ENCODE measurements at regions not wholly inside any gene's neighbourhood (a gene's known extent, or its start where the extent isn't known, plus 50 kb on each side); places are given as distances from the start of the nearest gene placed in this dataset.

- 0 out of 2 replicates have a peak, but pooled peaks cover 6% of the 10 kb centered on the region for H3K9me3 ChIP-seq (ENCODE audit: insufficient read depth, low read depth)
- no peaks in the 10 kb centered on the region for H3K27me3 ChIP-seq (ENCODE audit: insufficient read depth, low read depth)
- H3K79me2 ChIP-seq (ENCODE audit: low read depth) = no peaks in the 10 kb centered on the region
- TF ChIP-seq CTCF (conservative IDR thresholded peaks at IDR 0.05) (no peak), EZH2 (IDR thresholded peaks at IDR 0.05; ENCODE audit: low read depth) (no peak)
- H4K20me1 ChIP-seq (ENCODE audit: insufficient read depth) = no peaks in the 10 kb centered on the region
- no peak for DNase-seq
- H3K4me3 ChIP-seq = no peak overlapping the region
- no peak overlapping the region for H2AFZ ChIP-seq
- H3K36me3 ChIP-seq (ENCODE audit: low read depth) = no peaks in the 10 kb centered on the region
- no peaks in the 10 kb centered on the region for H3K9me2 ChIP-seq (ENCODE audit: insufficient read depth)
- ChIA-PET POLR2A (ENCODE audit: unreplicated experiment) (no interaction called here), CTCF (no interaction called here)
- H3K4me2 ChIP-seq = no peak overlapping the region
- no peaks in the 10 kb centered on the region for H3K4me1 ChIP-seq (replicated peaks; ENCODE audit: insufficient read depth)
- no peak overlapping the region for H3K27ac ChIP-seq
- no TSS peak for BruUV-seq (replicated peaks)
- intact Hi-C loops (cut with micrococcal nuclease; ENCODE audit: unreplicated experiment) = no loop called here
- no peaks in the 10 kb centered on the region for H3F3A ChIP-seq (ENCODE audit: insufficient read depth, low read depth)
These were observed 585.3 kb upstream of the USP24 start for GRCh38 chr1:55800503-55800902.

GRCh38 chr1:55793856-55794255 lies 578.7 kb upstream of the USP24 start:
- CTCF ChIA-PET = no interaction called here
- no peaks in the 10 kb centered on the region for H3K4me1 ChIP-seq (replicated peaks; ENCODE audit: insufficient read depth)
- no peak for TF ChIP-seq EZH2 (IDR thresholded peaks at IDR 0.05; ENCODE audit: low read depth)
- TF ChIP-seq CTCF (conservative IDR thresholded peaks at IDR 0.05) = no peak
- no peaks in the 10 kb centered on the region for H3K36me3 ChIP-seq (ENCODE audit: low read depth)
- H3K27ac ChIP-seq = no peak overlapping the region
- POLR2A ChIA-PET (ENCODE audit: unreplicated experiment) = no interaction called here
- H4K20me1 ChIP-seq (ENCODE audit: insufficient read depth) = no peaks in the 10 kb centered on the region
- BruUV-seq (replicated peaks) = no TSS peak
- intact Hi-C loops (cut with micrococcal nuclease; ENCODE audit: unreplicated experiment) = no loop called here
- H3K4me3 ChIP-seq = no peak overlapping the region
- H3F3A ChIP-seq (ENCODE audit: insufficient read depth, low read depth) = no peaks in the 10 kb centered on the region
- H3K27me3 ChIP-seq (ENCODE audit: insufficient read depth, low read depth) = no peaks in the 10 kb centered on the region
- no peak overlapping the region for H2AFZ ChIP-seq
- H3K79me2 ChIP-seq (ENCODE audit: low read depth) = no peaks in the 10 kb centered on the region
- 0 out of 2 replicates have a peak, but pooled peaks cover 2% of the 10 kb centered on the region for H3K9me3 ChIP-seq (ENCODE audit: insufficient read depth, low read depth)
- H3K9me2 ChIP-seq (ENCODE audit: insufficient read depth) = no peaks in the 10 kb centered on the region
- no peak for DNase-seq
- H3K4me2 ChIP-seq = no peak overlapping the region

- H3F3A ChIP-seq (ENCODE audit: insufficient read depth, low read depth) = no peaks in the 10 kb centered on the region
- H4K20me1 ChIP-seq (ENCODE audit: insufficient read depth) = no peaks in the 10 kb centered on the region
- H3K27me3 ChIP-seq (ENCODE audit: insufficient read depth, low read depth) = no peaks in the 10 kb centered on the region
- ChIA-PET POLR2A (ENCODE audit: unreplicated experiment) (no interaction called here), CTCF (interaction anchor here (0.6 kb wide), 1 partner anchor 208 kb away, joined by 3 read pairs; no protein-coding TSS in a partner anchor)
- no peaks in the 10 kb centered on the region for H3K4me1 ChIP-seq (replicated peaks; ENCODE audit: insufficient read depth)
- TF ChIP-seq EZH2 (IDR thresholded peaks at IDR 0.05; ENCODE audit: low read depth) (no peak), CTCF (conservative IDR thresholded peaks at IDR 0.05) (no peak)
- H3K9me3 ChIP-seq (ENCODE audit: insufficient read depth, low read depth) = no peaks in the 10 kb centered on the region
- intact Hi-C loops (cut with micrococcal nuclease; ENCODE audit: unreplicated experiment) = no loop called here
- H3K4me2 ChIP-seq = no peak overlapping the region
- no peak overlapping the region for H3K4me3 ChIP-seq
- no peak for DNase-seq
- no peak overlapping the region for H3K27ac ChIP-seq
- no peak overlapping the region for H2AFZ ChIP-seq
- H3K36me3 ChIP-seq (ENCODE audit: low read depth) = no peaks in the 10 kb centered on the region
- H3K79me2 ChIP-seq (ENCODE audit: low read depth) = no peaks in the 10 kb centered on the region
- no peaks in the 10 kb centered on the region for H3K9me2 ChIP-seq (ENCODE audit: insufficient read depth)
- no TSS peak for BruUV-seq (replicated peaks)
These were observed 577.7 kb upstream of the USP24 start for GRCh38 chr1:55792870-55793269.
